B cell (primary cell): ENCODE measurements at regions not wholly inside any gene's neighbourhood (a gene's known extent, or its start where the extent isn't known, plus 50 kb on each side); places are given as distances from the start of the nearest gene placed in this dataset.

Experiments
- EZH2 ChIP-seq: IDR thresholded peaks from 2 replicates; pipeline ENCODE4 v1.6.1; 2012; ENCODE audit warnings: borderline replicate concordance, low read depth, mild to moderate bottlenecking, moderate library complexity, low read length; ENCODE audit not compliant: insufficient read depth, poor library complexity, severe bottlenecking
- TF ChIP-seq, protein P1 (sequence below): fragments of 200-600 bp; IDR thresholded peaks from one replicate; pipeline ENCODE4 v1.8.0; 2022; ENCODE audit warnings: antibody characterized with exemption, mild to moderate bottlenecking

DNA sequence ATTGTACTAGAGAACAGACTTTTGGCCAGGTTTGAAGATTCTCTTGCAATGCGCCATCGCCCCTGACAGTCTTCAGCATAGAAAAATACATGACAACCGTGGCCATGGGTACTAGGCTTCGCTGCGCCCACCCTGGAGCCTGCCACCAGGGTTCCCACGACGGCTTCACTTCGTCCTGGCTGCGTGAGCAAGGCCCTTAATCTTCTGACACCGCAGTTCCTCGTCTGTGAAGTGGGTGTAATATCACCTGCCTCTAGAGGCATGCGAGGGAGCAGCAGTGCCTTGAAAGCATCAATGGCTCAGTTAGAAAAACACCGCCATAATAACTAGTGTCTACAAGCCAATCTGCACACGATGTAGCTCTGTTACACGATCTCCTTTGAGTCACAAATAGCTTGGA, 175.2 kb upstream of the HS6ST1 start:
- TF ChIP-seq, protein P1, sequence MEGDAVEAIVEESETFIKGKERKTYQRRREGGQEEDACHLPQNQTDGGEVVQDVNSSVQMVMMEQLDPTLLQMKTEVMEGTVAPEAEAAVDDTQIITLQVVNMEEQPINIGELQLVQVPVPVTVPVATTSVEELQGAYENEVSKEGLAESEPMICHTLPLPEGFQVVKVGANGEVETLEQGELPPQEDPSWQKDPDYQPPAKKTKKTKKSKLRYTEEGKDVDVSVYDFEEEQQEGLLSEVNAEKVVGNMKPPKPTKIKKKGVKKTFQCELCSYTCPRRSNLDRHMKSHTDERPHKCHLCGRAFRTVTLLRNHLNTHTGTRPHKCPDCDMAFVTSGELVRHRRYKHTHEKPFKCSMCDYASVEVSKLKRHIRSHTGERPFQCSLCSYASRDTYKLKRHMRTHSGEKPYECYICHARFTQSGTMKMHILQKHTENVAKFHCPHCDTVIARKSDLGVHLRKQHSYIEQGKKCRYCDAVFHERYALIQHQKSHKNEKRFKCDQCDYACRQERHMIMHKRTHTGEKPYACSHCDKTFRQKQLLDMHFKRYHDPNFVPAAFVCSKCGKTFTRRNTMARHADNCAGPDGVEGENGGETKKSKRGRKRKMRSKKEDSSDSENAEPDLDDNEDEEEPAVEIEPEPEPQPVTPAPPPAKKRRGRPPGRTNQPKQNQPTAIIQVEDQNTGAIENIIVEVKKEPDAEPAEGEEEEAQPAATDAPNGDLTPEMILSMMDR, result no peak
- no peak for TF ChIP-seq EZH2
